NOMO-1 treated with DMSO at 0.1 percent for 48 hours (cell line): ENCODE measurements at regions not wholly inside any gene's neighbourhood (a gene's known extent, or its start where the extent isn't known, plus 50 kb on each side); places are given as distances from the start of the nearest gene placed in this dataset.

Source experiments
- DNase-seq: peaks from one replicate; lab custom pipeline; 2025; ENCODE audit not compliant: unreplicated experiment; lab: John Stamatoyannopoulos, UW

DNA sequence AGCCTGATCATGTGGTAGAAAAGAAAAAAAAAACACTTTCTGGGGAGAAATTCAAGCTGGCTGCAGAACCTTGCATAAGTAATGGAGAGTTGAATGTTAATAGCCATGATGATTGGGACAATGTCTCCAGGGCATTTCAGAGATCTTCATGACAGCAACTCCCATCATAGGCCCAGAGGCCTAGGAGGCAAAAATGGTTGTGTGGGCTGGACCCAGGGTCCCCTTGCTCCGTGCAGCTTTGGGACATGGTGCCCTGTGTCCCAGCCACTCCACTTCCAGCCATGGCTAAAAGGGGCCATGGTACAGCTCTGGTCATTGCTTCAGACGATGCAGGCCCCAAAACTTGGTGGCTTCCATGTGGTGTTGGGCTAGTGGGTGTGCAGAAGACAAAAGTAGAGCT is 1170.9 kb downstream of the C4orf33 start:
- DNase-seq: no peak

GRCh38 chr4:130288576-130288975 is 1192.6 kb downstream of the C4orf33 start:
- no peak for DNase-seq

DNA sequence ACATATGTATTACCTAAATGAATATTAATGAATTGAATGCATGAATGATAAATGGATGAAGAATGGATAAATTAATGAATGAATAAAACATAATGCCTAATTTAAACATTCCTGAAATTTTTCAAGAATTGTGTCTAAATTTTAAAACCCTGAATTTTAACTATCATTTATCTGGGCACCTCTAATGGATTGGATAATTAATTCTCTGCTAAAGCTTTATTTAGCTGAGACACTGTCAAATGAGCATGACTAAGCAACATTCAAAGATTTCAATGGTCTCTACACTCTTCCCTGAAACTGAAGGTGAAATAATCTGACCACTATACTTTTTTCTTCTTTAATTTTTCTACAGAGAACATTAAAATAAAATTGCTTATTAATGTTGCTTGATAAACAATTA is 1197.7 kb downstream of the C4orf33 start:
- DNase-seq: no peak

DNA sequence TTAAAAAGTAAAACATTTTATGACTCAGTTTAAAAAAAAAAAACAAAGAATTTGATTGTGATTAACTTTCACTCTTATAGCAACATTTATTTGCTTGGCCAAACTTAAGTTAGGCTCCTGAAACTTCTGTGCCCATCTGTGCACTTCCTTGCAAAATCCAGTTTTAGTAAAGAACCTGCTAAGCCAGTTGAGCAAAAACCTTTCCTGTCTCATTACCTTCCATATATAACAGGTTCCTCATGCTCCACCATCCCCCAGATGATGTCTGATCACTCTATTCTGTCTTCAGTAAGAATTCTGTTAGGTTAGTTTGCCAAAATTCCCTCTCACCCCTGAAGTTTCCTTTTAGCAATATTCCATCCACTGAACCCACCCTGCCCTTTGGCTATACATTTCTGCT is 1200.5 kb downstream of the C4orf33 start:
- no peak for DNase-seq

- DNase-seq: no peak
These were observed 1210.6 kb downstream of the C4orf33 start for GRCh38 chr4:130306566-130306965.

DNA sequence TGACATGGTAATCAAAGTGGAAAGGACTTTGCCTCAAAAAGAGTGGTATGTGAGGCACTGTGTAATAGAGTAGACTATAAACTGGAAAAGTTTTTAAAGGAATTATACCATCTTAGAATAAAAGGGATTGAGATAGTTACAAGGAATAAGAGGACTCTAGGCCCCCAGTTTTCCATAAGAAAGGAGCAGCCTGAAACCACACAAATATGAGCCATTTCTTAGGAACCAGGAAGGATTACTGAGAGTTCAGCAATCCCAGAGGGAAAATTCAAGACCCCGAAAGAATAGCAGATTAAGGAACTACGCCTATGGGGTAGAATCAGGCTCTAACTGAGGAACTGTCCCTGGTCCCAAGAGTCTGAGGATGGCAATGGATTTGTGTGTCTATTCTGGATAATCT is 1213.3 kb downstream of the C4orf33 start:
- DNase-seq: no peak

GRCh38 chr4:130322439-130322838 is 1226.5 kb downstream of the C4orf33 start:
- no peak for DNase-seq

DNA sequence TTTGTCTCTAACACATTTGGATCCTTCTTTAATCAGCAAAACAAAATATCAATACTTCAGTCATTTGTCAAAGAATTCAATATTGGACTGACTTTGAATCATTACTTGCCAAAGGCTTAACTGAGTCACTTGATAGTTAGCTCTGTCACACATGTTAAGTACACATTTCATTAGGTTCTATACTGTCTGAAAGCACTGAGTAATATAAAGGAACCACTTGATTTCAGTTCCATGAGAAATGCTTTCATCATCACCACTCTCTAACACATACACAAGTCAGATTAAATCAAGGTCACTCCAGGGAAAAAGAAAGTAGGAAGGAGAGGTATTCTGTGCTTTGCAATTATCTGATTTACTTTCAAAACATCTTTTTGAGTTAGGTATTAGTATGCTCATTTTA is 1233.1 kb downstream of the C4orf33 start:
- DNase-seq: no peak

DNA sequence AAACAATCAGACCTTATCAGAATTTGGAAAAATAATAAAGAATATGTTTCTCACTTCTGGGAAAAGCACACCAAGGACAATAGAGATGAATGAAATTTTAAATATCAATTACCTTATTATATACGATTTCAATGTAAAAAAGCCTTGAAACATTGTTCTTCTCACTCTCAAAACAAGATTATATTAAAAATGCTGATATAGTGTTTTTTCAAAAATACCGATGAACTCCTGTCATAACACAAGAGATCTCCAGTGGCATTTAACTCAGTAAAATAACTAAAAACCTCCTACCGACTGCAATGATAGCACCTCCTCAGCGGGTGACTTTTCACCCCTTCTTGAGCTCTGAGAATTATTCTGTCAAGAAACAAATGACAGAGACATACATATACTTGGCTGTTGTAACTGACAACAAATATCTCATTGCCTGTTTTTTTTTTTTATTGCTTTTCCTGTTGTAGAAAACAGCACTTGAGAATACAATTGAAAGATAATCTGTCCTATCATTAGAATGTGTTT is 1237.3 kb downstream of the C4orf33 start:
- DNase-seq: no peak

DNA sequence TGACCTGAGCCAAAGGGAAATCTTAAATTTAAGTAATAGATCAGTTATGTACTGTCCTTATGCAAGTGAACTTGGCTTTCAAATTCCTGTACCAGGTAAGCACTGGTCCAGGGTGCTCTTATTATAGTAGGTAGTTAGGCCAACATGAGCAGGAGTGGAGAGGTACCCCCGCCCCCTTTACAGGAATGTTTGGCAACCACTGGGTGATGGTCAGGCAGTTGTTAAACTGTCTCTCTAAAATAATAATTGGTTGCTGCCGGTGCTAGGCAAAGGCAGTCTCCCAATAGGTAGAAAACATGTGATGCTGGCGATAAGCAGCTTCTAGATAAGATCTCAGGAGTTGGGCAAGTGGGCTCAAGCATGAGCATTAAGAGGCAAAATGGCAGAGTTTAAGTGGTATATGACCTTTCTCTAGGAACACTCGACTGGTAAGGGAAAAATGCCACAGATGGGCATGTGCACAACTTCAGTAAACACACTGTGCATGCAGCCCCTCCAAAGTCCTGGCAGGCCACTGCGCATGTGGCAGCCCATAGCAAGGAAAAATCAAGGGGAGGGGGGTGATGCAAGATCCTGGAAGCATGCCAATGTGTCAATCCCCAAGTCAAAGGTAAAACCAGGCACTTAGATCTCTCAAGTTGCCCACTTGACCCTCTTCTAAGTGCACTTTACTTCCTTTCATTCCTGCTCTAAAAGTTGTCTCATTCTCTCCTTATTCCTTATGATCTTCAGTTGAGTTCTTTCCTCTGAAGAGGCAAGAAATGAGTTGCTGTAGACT is 1239.7 kb downstream of the C4orf33 start:
- DNase-seq: no peak

DNA sequence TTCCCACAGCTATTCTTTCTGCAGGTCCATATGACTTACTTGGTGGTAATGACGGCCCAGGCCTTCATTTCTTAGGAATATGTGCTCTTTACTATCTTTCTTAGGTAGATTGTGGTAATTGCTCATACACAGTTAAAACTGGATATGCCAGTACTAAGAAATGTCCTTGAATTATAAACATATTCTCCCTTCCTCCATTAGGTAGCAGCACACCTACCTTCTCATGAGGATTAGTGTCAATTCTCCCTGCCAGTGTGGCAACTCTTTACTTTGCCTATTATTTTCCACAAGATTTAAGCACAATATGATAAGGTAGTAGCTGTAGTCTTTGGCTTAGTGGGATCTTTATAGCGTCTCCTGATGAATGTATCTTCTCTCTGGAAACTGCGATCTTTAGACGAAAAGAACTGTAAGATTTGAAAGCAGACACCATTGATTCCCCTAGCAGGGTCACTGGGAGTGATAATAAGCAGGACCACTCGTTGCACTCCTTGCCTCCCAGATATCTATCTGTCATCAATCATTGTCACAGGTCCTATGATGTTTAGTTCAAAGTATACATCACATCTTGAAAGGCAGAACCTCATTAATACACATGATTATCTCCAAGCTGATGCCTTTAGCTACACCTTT is 1240.7 kb downstream of the C4orf33 start:
- peak; percentile 2 for DNase-seq

DNA sequence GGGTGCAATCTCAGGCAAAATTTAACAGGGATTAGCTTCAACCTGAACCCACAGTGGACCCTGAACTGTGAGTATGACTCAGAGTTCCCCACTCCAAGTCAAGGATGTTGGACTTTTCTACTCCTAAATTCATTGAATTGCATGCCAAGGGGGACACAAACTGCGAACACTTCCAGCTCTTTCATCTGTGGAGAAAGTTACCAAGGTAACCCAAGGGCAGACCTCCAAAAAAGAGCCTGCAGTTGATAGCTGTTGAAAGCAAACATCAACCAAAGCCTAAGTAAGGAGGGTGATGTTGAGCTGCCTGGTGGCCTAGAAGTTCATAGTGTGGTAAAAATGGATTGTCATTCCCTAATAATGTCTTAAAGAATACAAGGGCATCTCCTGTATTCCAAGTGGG is 1242.9 kb downstream of the C4orf33 start:
- DNase-seq: no peak

GRCh38 chr4:130349745-130350144 is 1253.8 kb downstream of the C4orf33 start:
- no peak for DNase-seq

DNA sequence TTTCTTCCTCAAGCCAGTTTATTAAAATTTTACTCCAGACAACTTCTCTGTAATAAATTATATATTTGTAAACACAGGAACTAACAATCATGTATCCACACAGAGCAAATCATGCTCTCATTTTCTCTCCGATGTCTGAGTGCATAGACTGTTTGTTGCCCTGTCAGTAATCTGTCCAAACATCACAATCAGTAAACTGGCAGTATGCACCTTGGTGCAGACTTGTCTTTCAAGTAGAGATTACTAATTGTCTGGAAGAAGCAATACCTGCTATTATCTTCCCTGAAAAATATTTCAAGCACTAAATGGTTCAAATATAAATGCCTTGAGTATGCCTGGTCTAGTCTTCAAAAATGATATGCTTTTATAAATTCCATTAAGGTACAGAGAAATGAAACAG is 1260.9 kb downstream of the C4orf33 start:
- no peak for DNase-seq

GRCh38 chr4:130359542-130359941 is 1263.6 kb downstream of the C4orf33 start:
- no peak for DNase-seq

- DNase-seq: no peak
These were observed 1265.7 kb downstream of the C4orf33 start for GRCh38 chr4:130361616-130362015.

- DNase-seq: no peak
These were observed 1272.7 kb downstream of the C4orf33 start for GRCh38 chr4:130368668-130369067.

- no peak for DNase-seq
These were observed 1297.3 kb downstream of the C4orf33 start for GRCh38 chr4:130393231-130393630.

DNA sequence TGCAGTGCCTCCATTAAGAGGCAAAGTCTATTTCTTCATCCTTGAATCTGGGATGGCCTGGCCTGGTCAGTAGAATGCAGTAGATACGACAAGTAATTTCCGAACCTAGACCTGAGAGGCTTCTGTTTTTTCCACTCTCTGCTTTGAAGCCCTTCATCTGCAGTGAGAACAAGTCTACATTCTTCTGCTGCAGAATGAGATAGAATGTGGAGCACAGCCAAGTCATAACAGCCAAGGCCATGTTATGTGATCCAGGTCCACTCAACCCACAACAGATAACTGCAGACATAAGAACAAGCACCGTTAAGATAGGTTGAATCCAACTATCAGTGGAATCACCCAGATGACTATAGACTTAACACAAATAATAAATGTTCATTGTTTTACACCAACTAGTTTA is 1297.7 kb downstream of the C4orf33 start:
- DNase-seq: no peak

GRCh38 chr4:130395871-130396270 is 1299.9 kb downstream of the C4orf33 start:
- DNase-seq: no peak

- DNase-seq: no peak
These were observed 1307.3 kb downstream of the C4orf33 start for GRCh38 chr4:130403221-130403620.

DNA sequence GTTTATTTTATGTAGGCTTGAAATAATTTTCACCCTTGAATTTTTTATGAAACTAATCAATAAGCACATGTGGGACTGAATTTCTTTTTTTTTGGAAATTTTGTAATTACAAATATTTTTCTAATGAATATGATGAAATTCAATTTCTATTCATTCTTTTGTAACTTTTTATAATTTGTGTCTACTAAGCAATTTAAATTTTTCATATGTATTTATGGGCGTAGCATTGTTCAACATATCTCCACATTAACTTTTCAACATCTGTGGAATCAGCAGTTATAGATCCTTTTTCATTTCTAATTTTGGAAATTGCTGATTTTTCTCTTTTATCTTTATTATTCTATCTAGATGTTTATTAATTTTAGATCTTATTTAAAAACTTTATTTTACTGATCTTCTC is 1320.3 kb downstream of the C4orf33 start:
- no peak for DNase-seq
